ENCODE measurements at regions not wholly inside any gene's neighbourhood (a gene's known extent, or its start where the extent isn't known, plus 50 kb on each side); places are given as distances from the start of the nearest gene placed in this dataset.

DNA sequence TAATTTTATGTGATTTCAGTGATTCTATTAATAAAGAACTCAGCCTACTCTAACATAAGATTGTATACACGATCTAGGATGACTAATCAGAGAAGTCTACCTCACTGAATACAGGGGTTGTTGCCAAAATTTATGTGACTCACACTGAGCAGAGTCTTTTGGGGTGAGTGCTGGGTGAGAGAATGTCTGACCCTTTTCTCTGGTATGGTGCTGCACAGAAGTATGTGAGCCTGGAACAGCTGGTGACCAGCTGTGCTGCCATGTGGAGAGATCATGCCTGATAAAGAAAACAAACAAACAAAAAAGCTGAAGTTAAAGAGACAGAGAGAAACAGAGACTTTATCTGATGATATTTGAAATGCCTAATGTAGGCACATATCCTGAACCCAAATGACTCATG is 618.1 kb upstream of the GRIA3 start:
- TF ChIP-seq, protein P1, sequence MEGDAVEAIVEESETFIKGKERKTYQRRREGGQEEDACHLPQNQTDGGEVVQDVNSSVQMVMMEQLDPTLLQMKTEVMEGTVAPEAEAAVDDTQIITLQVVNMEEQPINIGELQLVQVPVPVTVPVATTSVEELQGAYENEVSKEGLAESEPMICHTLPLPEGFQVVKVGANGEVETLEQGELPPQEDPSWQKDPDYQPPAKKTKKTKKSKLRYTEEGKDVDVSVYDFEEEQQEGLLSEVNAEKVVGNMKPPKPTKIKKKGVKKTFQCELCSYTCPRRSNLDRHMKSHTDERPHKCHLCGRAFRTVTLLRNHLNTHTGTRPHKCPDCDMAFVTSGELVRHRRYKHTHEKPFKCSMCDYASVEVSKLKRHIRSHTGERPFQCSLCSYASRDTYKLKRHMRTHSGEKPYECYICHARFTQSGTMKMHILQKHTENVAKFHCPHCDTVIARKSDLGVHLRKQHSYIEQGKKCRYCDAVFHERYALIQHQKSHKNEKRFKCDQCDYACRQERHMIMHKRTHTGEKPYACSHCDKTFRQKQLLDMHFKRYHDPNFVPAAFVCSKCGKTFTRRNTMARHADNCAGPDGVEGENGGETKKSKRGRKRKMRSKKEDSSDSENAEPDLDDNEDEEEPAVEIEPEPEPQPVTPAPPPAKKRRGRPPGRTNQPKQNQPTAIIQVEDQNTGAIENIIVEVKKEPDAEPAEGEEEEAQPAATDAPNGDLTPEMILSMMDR (IDR thresholded peaks at IDR 0.05): no peak
- no peak for TF ChIP-seq EP300 (IDR thresholded peaks at IDR 0.05)
- TF ChIP-seq POLR2AphosphoS5 (IDR thresholded peaks at IDR 0.05): peak; percentile 57
- no peak for TF ChIP-seq POLR2A (IDR thresholded peaks at IDR 0.05)
